Peyer's patch (tissue), 4 donors: ENCODE measurements at regions not wholly inside any gene's neighbourhood (a gene's known extent, or its start where the extent isn't known, plus 50 kb on each side); places are given as distances from the start of the nearest gene placed in this dataset.

Experiments
- POLR2A ChIP-seq, 2 donors: fragments of 450-650 bp; IDR thresholded peaks; one replicate each; pipeline ENCODE4 v1.5.1; 2017; ENCODE audit warnings: antibody characterized with exemption in 2 of 2, mild to moderate bottlenecking in 2 of 2, moderate library complexity in 2 of 2
- TF ChIP-seq, protein P1 (sequence below), 6 experiments: fragments of 450-650 bp in 4 of 6; fragments of 200-600 bp in 2 of 6; sonication (generic) in 1 of 6; IDR thresholded peaks; one replicate each; pipeline ENCODE4 v1.5.1; 2017 to 2019; ENCODE audit warnings: antibody characterized with exemption in 6 of 6, mild to moderate bottlenecking in 3 of 6, moderate library complexity in 1 of 6

DNA sequence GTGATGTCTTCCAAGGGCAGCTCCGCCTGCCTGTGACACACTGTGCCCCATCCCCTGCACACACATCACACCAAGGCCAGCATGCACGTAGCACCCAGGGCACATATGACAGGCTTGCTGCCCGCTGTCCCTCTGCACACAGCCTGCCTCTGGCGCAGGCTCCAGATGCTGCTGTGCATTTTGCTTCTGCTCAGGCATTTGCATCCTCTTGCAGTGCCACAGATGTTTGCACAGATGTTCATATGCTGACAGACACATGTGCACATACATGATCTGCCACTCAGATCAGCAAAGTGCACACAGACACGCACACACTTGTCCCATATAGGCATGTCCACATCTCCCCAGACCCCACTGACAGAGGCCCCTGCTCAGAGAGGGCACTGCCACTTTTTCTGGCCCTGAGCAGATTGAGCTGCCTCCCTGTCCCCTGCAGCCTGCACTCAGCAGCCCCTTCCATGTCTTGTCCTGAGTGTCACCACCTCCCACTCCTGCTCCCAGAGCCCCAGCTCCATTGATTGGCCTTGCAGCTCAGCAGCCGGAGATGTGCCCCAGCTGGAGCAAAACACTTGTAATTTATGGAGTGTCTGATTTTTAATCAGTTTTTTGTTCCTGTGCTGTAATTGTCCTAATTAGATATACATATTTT, 115.1 kb upstream of the RPL38 start:
- TF ChIP-seq, protein P1, sequence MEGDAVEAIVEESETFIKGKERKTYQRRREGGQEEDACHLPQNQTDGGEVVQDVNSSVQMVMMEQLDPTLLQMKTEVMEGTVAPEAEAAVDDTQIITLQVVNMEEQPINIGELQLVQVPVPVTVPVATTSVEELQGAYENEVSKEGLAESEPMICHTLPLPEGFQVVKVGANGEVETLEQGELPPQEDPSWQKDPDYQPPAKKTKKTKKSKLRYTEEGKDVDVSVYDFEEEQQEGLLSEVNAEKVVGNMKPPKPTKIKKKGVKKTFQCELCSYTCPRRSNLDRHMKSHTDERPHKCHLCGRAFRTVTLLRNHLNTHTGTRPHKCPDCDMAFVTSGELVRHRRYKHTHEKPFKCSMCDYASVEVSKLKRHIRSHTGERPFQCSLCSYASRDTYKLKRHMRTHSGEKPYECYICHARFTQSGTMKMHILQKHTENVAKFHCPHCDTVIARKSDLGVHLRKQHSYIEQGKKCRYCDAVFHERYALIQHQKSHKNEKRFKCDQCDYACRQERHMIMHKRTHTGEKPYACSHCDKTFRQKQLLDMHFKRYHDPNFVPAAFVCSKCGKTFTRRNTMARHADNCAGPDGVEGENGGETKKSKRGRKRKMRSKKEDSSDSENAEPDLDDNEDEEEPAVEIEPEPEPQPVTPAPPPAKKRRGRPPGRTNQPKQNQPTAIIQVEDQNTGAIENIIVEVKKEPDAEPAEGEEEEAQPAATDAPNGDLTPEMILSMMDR (IDR thresholded peaks at IDR 0.05) = no peak
- TF ChIP-seq POLR2A (IDR thresholded peaks at IDR 0.05) = no peak
